Spleen (tissue), 7 donors: ENCODE measurements at regions not wholly inside any gene's neighbourhood (a gene's known extent, or its start where the extent isn't known, plus 50 kb on each side); places are given as distances from the start of the nearest gene placed in this dataset.

ENCODE experiments used
- CTCF ChIP-seq, 11 experiments: fragments of 200-600 bp in 7 of 11; fragments of 450-650 bp in 4 of 11; sonication (generic) in 4 of 11; IDR thresholded peaks in 8 of 11; conservative IDR thresholded peaks in 3 of 11; 1 replicate in 7 of 11; 2 replicates in 4 of 11; pipeline versions ENCODE4 v1.4.0 to v1.8.0; 2016 to 2021; ENCODE audit warnings: antibody characterized with exemption in 11 of 11, inconsistent platforms in 4 of 11, mild to moderate bottlenecking in 1 of 11
- POLR2A ChIP-seq, 3 donors: fragments of 450-650 bp; IDR thresholded peaks; one replicate each; pipeline ENCODE4 v1.5.1; 2017; ENCODE audit warnings: antibody characterized with exemption in 3 of 3, mild to moderate bottlenecking in 1 of 3
- POLR2AphosphoS5 ChIP-seq, 3 donors: sonication (generic); formaldehyde crosslinking; IDR thresholded peaks; one replicate each; pipeline ENCODE4 v1.5.1; 2017; ENCODE audit warnings: antibody characterized with exemption in 3 of 3
- donor health status: DM: no; HTN: no; CAD: no; lungs with moderate emphysema.
- donor health status: DM: no; HTN: no; CAD: no.
- donor health status: DM: no; HTN: no; CAD: no.

GRCh38 chr6:77986380-77987034 lies 333.7 kb downstream of the MEI4 start:
- TF ChIP-seq CTCF (IDR thresholded peaks at IDR 0.05 in 8 of 11, conservative IDR thresholded peaks at IDR 0.05 in 3 of 11) (no peak), POLR2AphosphoS5 (IDR thresholded peaks at IDR 0.05) (no peak), POLR2A (IDR thresholded peaks at IDR 0.05) (no peak)
